Limb (tissue), 2 donors: ENCODE measurements at regions not wholly inside any gene's neighbourhood (a gene's known extent, or its start where the extent isn't known, plus 50 kb on each side); places are given as distances from the start of the nearest gene placed in this dataset.
"Not testable (repeated sequence)": the region's sequence is repeated elsewhere in the genome, so short reads cannot be mapped to it uniquely, and the experiment has no call there.

ENCODE experiments used
- DNase-seq, 2 donors: peaks; one replicate each; pipeline ENCODE4 v3.0.0-alpha.2; 2016; ENCODE audit errors: extremely low spot score in 2 of 2

GRCh38 chr18:54433368-54433767 is 75.7 kb downstream of the C18orf54 start:
- no peak for DNase-seq

- no peak for DNase-seq
Observed at GRCh38 chr18:54433857-54434256, 76.2 kb downstream of the C18orf54 start.

- DNase-seq, result no peak
Observed at GRCh38 chr18:54434453-54434852, 76.7 kb downstream of the C18orf54 start.

GRCh38 chr18:54436501-54436900 is 78.8 kb downstream of the C18orf54 start:
- DNase-seq, result no peak

GRCh38 chr18:54440292-54440691 is 82.6 kb downstream of the C18orf54 start:
- DNase-seq, result no peak

- peak; percentile 71 to 77 for DNase-seq
Observed at GRCh38 chr18:54444319-54444914, 86.7 kb downstream of the C18orf54 start.

- no peak for DNase-seq
Observed at GRCh38 chr18:54453996-54454395, 96.3 kb downstream of the C18orf54 start.

GRCh38 chr18:54465502-54465901 is 107.8 kb downstream of the C18orf54 start:
- DNase-seq, result no peak

GRCh38 chr18:54466248-54467005 is 108.7 kb downstream of the C18orf54 start:
- DNase-seq, result no peak

GRCh38 chr18:54479365-54479764 is 111.7 kb upstream of the DYNAP start:
- DNase-seq, result no peak

GRCh38 chr18:54480616-54481015 is 110.4 kb upstream of the DYNAP start:
- no peak for DNase-seq

GRCh38 chr18:54502451-54502850 is 88.6 kb upstream of the DYNAP start:
- not testable (repeated sequence) for DNase-seq

- DNase-seq, result no peak
Observed at GRCh38 chr18:54503131-54503894, 87.7 kb upstream of the DYNAP start.

GRCh38 chr18:54506516-54507261 is 84.4 kb upstream of the DYNAP start:
- DNase-seq, result no peak

GRCh38 chr18:54509793-54510192 is 81.3 kb upstream of the DYNAP start:
- DNase-seq, result no peak

- no peak for DNase-seq
Observed at GRCh38 chr18:54515149-54515548, 75.9 kb upstream of the DYNAP start.

GRCh38 chr18:54517521-54517920 is 73.5 kb upstream of the DYNAP start:
- no peak for DNase-seq

GRCh38 chr18:54521846-54522245 is 69.2 kb upstream of the DYNAP start:
- DNase-seq, result no peak

GRCh38 chr18:54528942-54529376 is 62.1 kb upstream of the DYNAP start:
- no peak for DNase-seq

GRCh38 chr18:54529444-54529843 is 61.6 kb upstream of the DYNAP start:
- no peak for DNase-seq

GRCh38 chr18:54530285-54530684 is 60.8 kb upstream of the DYNAP start:
- DNase-seq, result no peak
